HEK293T (cell line): ENCODE measurements at regions not wholly inside any gene's neighbourhood (a gene's known extent, or its start where the extent isn't known, plus 50 kb on each side); places are given as distances from the start of the nearest gene placed in this dataset.

Source experiments
- CTCF ChIA-PET: fragments of 350-600 bp; formaldehyde crosslinking; extraction: SDS; loops from one replicate; lab custom pipeline; 2021; ENCODE audit warnings: antibody characterized with exemption, inconsistent platforms; lab: Yijun Ruan, JAX
- POLR2A ChIA-PET: fragments of 350-600 bp; formaldehyde crosslinking; extraction: SDS; loops from one replicate; lab custom pipeline; 2020; ENCODE audit warnings: antibody characterized with exemption, inconsistent platforms; lab: Yijun Ruan, JAX
- DNase-seq: peaks from one replicate; pipeline ENCODE4 v3.0.0; 2012; ENCODE audit warnings: mixed read lengths; ENCODE audit errors: extremely low spot score
- BHLHE40 ChIP-seq: fragments of 450-650 bp; IDR thresholded peaks from 2 replicates; pipeline ENCODE4 v1.6.1; 2016; ENCODE audit warnings: mild to moderate bottlenecking, moderate library complexity, borderline replicate concordance
- FOXM1 ChIP-seq: fragments of 450-650 bp; IDR thresholded peaks from 2 replicates; pipeline ENCODE4 v1.6.1; 2017; ENCODE audit warnings: mild to moderate bottlenecking, borderline replicate concordance
- PKNOX1 ChIP-seq: fragments of 450-650 bp; IDR thresholded peaks from 2 replicates; pipeline ENCODE4 v1.6.1; 2016

- POLR2A ChIA-PET: no interaction called here
- CTCF ChIA-PET: no interaction called here
- no peak for DNase-seq
- TF ChIP-seq PKNOX1 (no peak), FOXM1 (no peak), BHLHE40 (no peak)
These were observed 49.9 kb upstream of the LRPAP1 start for GRCh38 chr4:3582091-3582475.
